ENCODE measurements at regions not wholly inside any gene's neighbourhood (a gene's known extent, or its start where the extent isn't known, plus 50 kb on each side); places are given as distances from the start of the nearest gene placed in this dataset.

DNA sequence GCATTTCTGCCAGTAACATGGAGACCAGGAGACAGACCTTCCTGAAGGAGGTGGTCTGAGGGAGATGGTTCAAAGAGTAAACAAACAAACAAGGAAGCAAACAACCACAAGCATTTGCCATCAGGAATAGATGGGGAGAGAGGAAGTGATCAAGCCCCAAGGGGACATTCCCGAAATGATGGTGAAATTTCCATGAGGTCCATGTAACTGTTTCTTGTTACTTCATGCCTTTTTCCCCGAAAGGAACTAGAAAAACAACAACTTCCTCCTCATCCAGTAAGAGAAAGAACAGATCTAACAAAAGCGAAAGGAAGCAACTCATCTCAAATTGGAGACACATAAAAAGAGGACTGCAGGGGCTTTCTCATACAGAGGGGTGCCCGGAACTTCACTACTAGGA is 152.5 kb upstream of the ZNF32 start:
- no peak for TF ChIP-seq POLR2A (IDR thresholded peaks at IDR 0.05; ENCODE audit: low read depth, low read length)
- no peak for TF ChIP-seq POLR2AphosphoS5 (IDR thresholded peaks at IDR 0.05; ENCODE audit: low read depth, low read length)

Measured in GM12892 (cell line).